ENCODE measurements at regions not wholly inside any gene's neighbourhood (a gene's known extent, or its start where the extent isn't known, plus 50 kb on each side); places are given as distances from the start of the nearest gene placed in this dataset.

DNA sequence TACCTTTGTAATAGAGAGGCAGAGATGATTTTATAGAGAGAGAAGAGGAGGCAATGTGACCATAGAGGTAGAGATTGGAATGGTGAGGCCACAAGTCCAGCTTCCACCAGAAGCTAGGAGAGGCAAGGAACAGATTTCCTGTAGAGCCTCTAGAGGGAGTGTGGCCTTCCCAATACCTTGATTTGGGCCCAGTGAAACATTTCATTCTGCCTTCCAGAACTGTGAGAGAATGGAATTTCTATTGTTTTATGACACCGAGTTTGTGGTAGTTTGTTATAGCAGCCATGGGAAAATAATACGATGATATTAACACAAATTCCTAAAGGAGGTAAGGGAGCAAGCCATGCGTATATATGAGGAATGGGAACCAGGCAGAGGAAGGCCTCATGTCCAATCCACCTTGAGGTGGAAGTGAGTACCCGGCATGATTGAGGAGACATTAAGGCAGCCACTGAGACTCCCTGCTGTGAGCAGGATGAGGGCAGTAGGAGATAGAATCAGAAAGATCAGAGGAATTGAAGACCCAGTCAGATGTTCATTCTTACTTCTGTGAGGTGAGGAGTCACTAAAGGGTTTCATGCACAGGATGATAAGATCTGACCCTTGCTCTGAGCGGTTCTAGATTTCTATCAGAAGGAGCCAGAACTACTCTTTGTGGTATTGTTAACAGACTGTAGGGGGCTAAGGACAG, 636.3 kb upstream of the IMPG1 start:
- TF ChIP-seq CTCF (IDR thresholded peaks at IDR 0.05): no peak
- Mint-ChIP-seq H3K4me3 (no peak overlapping the region), H3K36me3 (ENCODE audit: low read depth) (no peaks in the 10 kb centered on the region), H3K9me3 (no peaks in the 10 kb centered on the region; the same call in 1 of the 2 replicates), H3K27me3 (ENCODE audit: insufficient read depth) (no peaks in the 10 kb centered on the region; the same call in 1 of the 2 replicates), H3K27ac (no peak overlapping the region), H3K4me1 (ENCODE audit: low read depth) (no peaks in the 10 kb centered on the region)
- no peak for DNase-seq

GRCh38 chr6:76707630-76708029, 635.2 kb upstream of the IMPG1 start:
- no peaks in the 10 kb centered on the region for H3K4me1 Mint-ChIP-seq (ENCODE audit: low read depth)
- no peaks in the 10 kb centered on the region; the same call in 1 of the 2 replicates for H3K27me3 Mint-ChIP-seq (ENCODE audit: insufficient read depth)
- DNase-seq: no peak
- H3K36me3 Mint-ChIP-seq (ENCODE audit: low read depth): no peaks in the 10 kb centered on the region
- TF ChIP-seq CTCF (IDR thresholded peaks at IDR 0.05): no peak
- no peak overlapping the region for H3K4me3 Mint-ChIP-seq
- no peak overlapping the region for H3K27ac Mint-ChIP-seq
- no peaks in the 10 kb centered on the region; the same call in 1 of the 2 replicates for H3K9me3 Mint-ChIP-seq

DNA sequence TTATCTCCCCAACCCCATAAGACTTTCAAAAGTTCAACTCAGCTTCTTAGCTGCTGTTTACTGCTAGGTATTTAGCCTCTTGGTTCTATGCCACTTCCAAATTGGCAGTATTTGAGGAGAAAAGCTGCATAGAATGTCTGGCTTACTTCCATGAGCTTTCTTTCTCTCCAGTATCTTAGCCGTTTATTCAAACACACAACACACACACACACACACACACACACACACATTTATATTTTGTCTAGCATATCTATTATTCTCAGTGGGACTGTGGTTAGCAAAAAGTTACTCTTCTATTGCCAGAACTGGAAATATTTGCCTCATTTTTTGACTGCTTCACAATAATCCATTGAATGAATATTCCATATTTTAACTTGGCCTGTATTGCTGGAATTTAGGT, 634.2 kb upstream of the IMPG1 start:
- H3K9me3 Mint-ChIP-seq: no peaks in the 10 kb centered on the region
- DNase-seq: no peak
- TF ChIP-seq CTCF (IDR thresholded peaks at IDR 0.05): no peak
- no peaks in the 10 kb centered on the region for H3K4me1 Mint-ChIP-seq (ENCODE audit: low read depth)
- H3K4me3 Mint-ChIP-seq: no peak overlapping the region
- H3K36me3 Mint-ChIP-seq (ENCODE audit: low read depth): no peaks in the 10 kb centered on the region
- no peaks in the 10 kb centered on the region; the same call in 1 of the 2 replicates for H3K27me3 Mint-ChIP-seq (ENCODE audit: insufficient read depth)
- H3K27ac Mint-ChIP-seq: no peak overlapping the region

- H3K27ac Mint-ChIP-seq: no peak overlapping the region
- H3K9me3 Mint-ChIP-seq: no peaks in the 10 kb centered on the region
- no peaks in the 10 kb centered on the region; the same call in 1 of the 2 replicates for H3K27me3 Mint-ChIP-seq (ENCODE audit: insufficient read depth)
- H3K4me1 Mint-ChIP-seq (ENCODE audit: low read depth): no peaks in the 10 kb centered on the region
- no peak for TF ChIP-seq CTCF (IDR thresholded peaks at IDR 0.05)
- H3K36me3 Mint-ChIP-seq (ENCODE audit: low read depth): no peaks in the 10 kb centered on the region
- no peak for DNase-seq
- no peak overlapping the region for H3K4me3 Mint-ChIP-seq
Measured at GRCh38 chr6:76706086-76706485, 633.6 kb upstream of the IMPG1 start.

- no peaks in the 10 kb centered on the region for H3K4me1 Mint-ChIP-seq (ENCODE audit: low read depth)
- no peak overlapping the region for H3K4me3 Mint-ChIP-seq
- TF ChIP-seq CTCF (IDR thresholded peaks at IDR 0.05): no peak
- no peaks in the 10 kb centered on the region for H3K9me3 Mint-ChIP-seq
- no peaks in the 10 kb centered on the region for H3K36me3 Mint-ChIP-seq (ENCODE audit: low read depth)
- no peak for DNase-seq
- no peaks in the 10 kb centered on the region; the same call in 1 of the 2 replicates for H3K27me3 Mint-ChIP-seq (ENCODE audit: insufficient read depth)
- no peak overlapping the region for H3K27ac Mint-ChIP-seq
Measured at GRCh38 chr6:76703786-76704185, 631.3 kb upstream of the IMPG1 start.
